Epithelial cell of esophagus (primary cell): ENCODE measurements at regions not wholly inside any gene's neighbourhood (a gene's known extent, or its start where the extent isn't known, plus 50 kb on each side); places are given as distances from the start of the nearest gene placed in this dataset.

Source experiments
- DNase-seq: peaks from one replicate; pipeline ENCODE4 v3.0.0; 2010; ENCODE audit warnings: low read depth
- H3K4me3 ChIP-seq: 2 replicates; pipeline ENCODE4 v1.5.1; 2011; ENCODE audit warnings: mild to moderate bottlenecking, low read length, control low read depth
- CTCF ChIP-seq: IDR thresholded peaks from 2 replicates; pipeline ENCODE4 v1.5.1; 2011; ENCODE audit warnings: low read depth, mild to moderate bottlenecking, low read length, control low read depth, inconsistent platforms; ENCODE audit not compliant: insufficient read depth; ENCODE audit errors: missing control alignments

GRCh38 chr3:124258057-124258500 lies 266.2 kb upstream of the ROPN1 start:
- TF ChIP-seq CTCF: no peak
- no peak for DNase-seq
- H3K4me3 ChIP-seq: no peak overlapping the region

GRCh38 chr3:124260206-124260915 lies 268.4 kb upstream of the ROPN1 start:
- DNase-seq: peak; percentile 70
- TF ChIP-seq CTCF: no peak
- no peak overlapping the region for H3K4me3 ChIP-seq

- peak; percentile 14 for DNase-seq
- TF ChIP-seq CTCF: no peak
- H3K4me3 ChIP-seq: no peak overlapping the region
Observed at GRCh38 chr3:124261306-124261705, 269.4 kb upstream of the ROPN1 start.

GRCh38 chr3:124263168-124263567 lies 271.2 kb upstream of the ROPN1 start:
- no peak overlapping the region for H3K4me3 ChIP-seq
- no peak for TF ChIP-seq CTCF
- DNase-seq: peak; percentile 94

GRCh38 chr3:124264346-124264745 lies 272.4 kb upstream of the ROPN1 start:
- no peak for TF ChIP-seq CTCF
- H3K4me3 ChIP-seq: no peak overlapping the region
- no peak for DNase-seq

- no peak for TF ChIP-seq CTCF
Observed at GRCh38 chr3:124266487-124266886, 274.6 kb upstream of the ROPN1 start.

GRCh38 chr3:124267406-124267805 lies 275.5 kb upstream of the ROPN1 start:
- TF ChIP-seq CTCF: no peak
- DNase-seq: no peak
- no peak overlapping the region for H3K4me3 ChIP-seq

More at GRCh38 chr3:124266487-124266886, 274.6 kb upstream of the ROPN1 start:
- peak; percentile 22 for DNase-seq
- H3K4me3 ChIP-seq: no peak overlapping the region
